GM19023 (cell line): ENCODE measurements at regions not wholly inside any gene's neighbourhood (a gene's known extent, or its start where the extent isn't known, plus 50 kb on each side); places are given as distances from the start of the nearest gene placed in this dataset.

Experiments used
- ATAC-seq: cut with Tn5 transposase; IDR thresholded peaks from one replicate; pipeline ENCODE4 v1.9.1; 2021; ENCODE audit warnings: mild to moderate bottlenecking, moderate library complexity; ENCODE audit not compliant: unreplicated experiment

GRCh38 chr1:87194271-87194774, 134.4 kb upstream of the LMO4 start:
- ATAC-seq = no peak

GRCh38 chr1:87194856-87195255, 133.8 kb upstream of the LMO4 start:
- ATAC-seq = no peak

- ATAC-seq = no peak
These were observed 132.4 kb upstream of the LMO4 start for GRCh38 chr1:87196110-87196827.

GRCh38 chr1:87197156-87197555, 131.5 kb upstream of the LMO4 start:
- ATAC-seq = no peak

GRCh38 chr1:87197641-87198040, 131.0 kb upstream of the LMO4 start:
- ATAC-seq = no peak

GRCh38 chr1:87200875-87201638, 127.6 kb upstream of the LMO4 start:
- no peak for ATAC-seq

- no peak for ATAC-seq
These were observed 126.9 kb upstream of the LMO4 start for GRCh38 chr1:87201768-87202167.

GRCh38 chr1:87202451-87202850, 126.2 kb upstream of the LMO4 start:
- ATAC-seq = no peak

- ATAC-seq = peak; percentile 84
These were observed 125.6 kb upstream of the LMO4 start for GRCh38 chr1:87202922-87203655.

GRCh38 chr1:87203904-87204303, 124.8 kb upstream of the LMO4 start:
- ATAC-seq = no peak

GRCh38 chr1:87204441-87204840, 124.2 kb upstream of the LMO4 start:
- no peak for ATAC-seq

GRCh38 chr1:87204921-87205320, 123.8 kb upstream of the LMO4 start:
- no peak for ATAC-seq

- no peak for ATAC-seq
These were observed 122.4 kb upstream of the LMO4 start for GRCh38 chr1:87206044-87206831.

GRCh38 chr1:87208080-87208479, 120.6 kb upstream of the LMO4 start:
- no peak for ATAC-seq

GRCh38 chr1:87208931-87209330, 119.7 kb upstream of the LMO4 start:
- ATAC-seq = no peak

GRCh38 chr1:87210151-87210550, 118.5 kb upstream of the LMO4 start:
- ATAC-seq = no peak

- ATAC-seq = no peak
These were observed 116.1 kb upstream of the LMO4 start for GRCh38 chr1:87212431-87213134.

GRCh38 chr1:87213135-87213515, 115.6 kb upstream of the LMO4 start:
- ATAC-seq = no peak

GRCh38 chr1:87215592-87215991, 113.1 kb upstream of the LMO4 start:
- ATAC-seq = no peak

- ATAC-seq = no peak
These were observed 110.1 kb upstream of the LMO4 start for GRCh38 chr1:87218618-87219017.
